Uterus (tissue), 3 donors: ENCODE measurements at regions not wholly inside any gene's neighbourhood (a gene's known extent, or its start where the extent isn't known, plus 50 kb on each side); places are given as distances from the start of the nearest gene placed in this dataset.

Source experiments
- DNase-seq, 2 donors: peaks; one replicate each; pipeline ENCODE4 v3.0.0-alpha.2; 2019 to 2020
- H3K27ac ChIP-seq, 2 donors: fragments of 200-600 bp; sonication (generic); 1 replicate in 1 of 2; 2 replicates in 1 of 2; pipeline ENCODE4 v1.5.1; 2016 to 2018
- H3K27me3 ChIP-seq, 2 donors: fragments of 200-600 bp; sonication (generic); one replicate each; pipeline ENCODE4 v1.5.1; 2018 to 2019; ENCODE audit warnings: control low read depth in 1 of 2
- H3K36me3 ChIP-seq, 2 donors: fragments of 200-600 bp; sonication (generic); one replicate each; pipeline ENCODE4 v1.5.1; 2019; ENCODE audit warnings: control low read depth in 1 of 2
- H3K4me1 ChIP-seq, 2 donors: fragments of 200-600 bp; sonication (generic); one replicate each; pipeline ENCODE4 v1.5.1; 2018 to 2019; ENCODE audit warnings: control low read depth in 1 of 2
- H3K4me3 ChIP-seq, 2 donors: fragments of 200-600 bp; sonication (generic); 1 replicate in 1 of 2; 2 replicates in 1 of 2; pipeline ENCODE4 v1.5.1; 2018 to 2019; ENCODE audit warnings: mild to moderate bottlenecking in 1 of 2
- H3K9me3 ChIP-seq, 2 donors: fragments of 200-600 bp; sonication (generic); one replicate each; pipeline ENCODE4 v1.5.1; 2019; ENCODE audit warnings: control low read depth in 1 of 2
- CTCF ChIP-seq, 4 experiments: fragments of 200-600 bp in 2 of 4; fragments of 450-650 bp in 2 of 4; sonication (generic) in 2 of 4; IDR thresholded peaks; one replicate each; pipeline ENCODE4 v1.5.1; 2016 to 2019; ENCODE audit warnings: antibody characterized with exemption in 4 of 4, mild to moderate bottlenecking in 2 of 4, moderate library complexity in 1 of 4
- POLR2A ChIP-seq, 2 donors: fragments of 450-650 bp; IDR thresholded peaks; one replicate each; pipeline ENCODE4 v1.6.1; 2016; ENCODE audit warnings: antibody characterized with exemption in 2 of 2, mild to moderate bottlenecking in 1 of 2, moderate library complexity in 1 of 2
- intact Hi-C: fragments of 100-400 bp; cut with DNase I; formaldehyde crosslinking; loops from one replicate; pipeline ENCODE4 v1.15.1; 2023; ENCODE audit warnings: low total_unique reads
- donor health status: DM: yes; HTN: yes; CAD: no.

- Histone ChIP-seq H3K36me3 (no peaks in the 10 kb centered on the region), H3K9me3 (no peaks in the 10 kb centered on the region), H3K27ac (no peak overlapping the region), H3K4me3 (no peak overlapping the region), H3K4me1 (no peaks in the 10 kb centered on the region), H3K27me3 (no peaks in the 10 kb centered on the region)
- intact Hi-C loops: no loop called here
- TF ChIP-seq POLR2A (IDR thresholded peaks at IDR 0.05) (no peak), CTCF (IDR thresholded peaks at IDR 0.05) (no peak)
- DNase-seq: no peak
These were observed 622.5 kb downstream of the PLA2G4A start for GRCh38 chr1:187451238-187451637.

DNA sequence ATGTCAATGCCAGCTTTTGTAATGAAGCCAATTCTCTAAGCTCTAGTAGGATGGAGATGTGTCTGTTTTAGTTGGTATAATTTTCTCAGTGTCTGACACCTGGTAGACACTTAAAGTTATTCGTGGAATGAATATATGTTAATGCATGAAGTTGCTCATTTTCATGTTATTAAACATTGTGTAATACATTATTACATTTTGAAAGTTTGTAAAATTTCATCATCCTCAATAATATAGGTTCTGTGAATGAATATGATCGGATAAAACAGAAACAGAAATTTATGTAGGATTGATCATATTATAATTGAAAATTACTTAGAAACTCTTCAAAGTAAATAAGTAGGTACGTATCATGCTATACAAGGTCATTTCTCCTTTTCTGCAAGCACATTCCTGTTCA lies 625.3 kb downstream of the PLA2G4A start:
- Histone ChIP-seq H3K9me3 (no peaks in the 10 kb centered on the region), H3K4me1 (no peaks in the 10 kb centered on the region), H3K27me3 (no peaks in the 10 kb centered on the region), H3K4me3 (no peak overlapping the region), H3K36me3 (no peaks in the 10 kb centered on the region), H3K27ac (no peak overlapping the region)
- DNase-seq: no peak
- intact Hi-C loops: no loop called here
- TF ChIP-seq CTCF (IDR thresholded peaks at IDR 0.05) (no peak), POLR2A (IDR thresholded peaks at IDR 0.05) (no peak)

DNA sequence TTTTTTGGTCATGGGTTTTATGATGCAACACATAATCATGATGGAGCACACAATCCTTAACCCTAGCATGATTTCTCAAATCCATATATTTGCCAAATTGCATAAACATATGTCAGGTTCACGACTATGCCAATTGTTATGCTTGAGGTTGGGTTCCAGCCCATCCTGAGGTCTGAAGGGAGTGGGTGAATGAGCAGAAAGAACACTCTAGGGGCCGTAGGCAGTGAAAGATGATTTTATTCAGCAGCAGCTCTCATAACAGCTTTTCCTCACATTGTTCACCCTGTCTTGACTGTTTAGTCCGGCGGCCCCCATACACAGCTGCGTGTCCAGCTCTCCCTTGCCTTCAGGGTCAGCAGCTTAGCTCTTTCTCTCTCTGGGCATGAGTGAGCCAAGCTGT lies 627.7 kb downstream of the PLA2G4A start:
- no peaks in the 10 kb centered on the region for H3K36me3 ChIP-seq
- H3K4me1 ChIP-seq: no peaks in the 10 kb centered on the region
- H3K27ac ChIP-seq: no peak overlapping the region
- no peaks in the 10 kb centered on the region for H3K27me3 ChIP-seq
- no peaks in the 10 kb centered on the region for H3K9me3 ChIP-seq
- intact Hi-C loops: no loop called here
- DNase-seq: no peak
- TF ChIP-seq CTCF (IDR thresholded peaks at IDR 0.05) (no peak), POLR2A (IDR thresholded peaks at IDR 0.05) (no peak)
- H3K4me3 ChIP-seq: no peak overlapping the region

GRCh38 chr1:187460093-187460492 lies 631.3 kb downstream of the PLA2G4A start:
- Histone ChIP-seq H3K36me3 (no peaks in the 10 kb centered on the region), H3K4me3 (no peak overlapping the region), H3K9me3 (no peaks in the 10 kb centered on the region), H3K27ac (no peak overlapping the region), H3K27me3 (no peaks in the 10 kb centered on the region), H3K4me1 (no peaks in the 10 kb centered on the region)
- no peak for DNase-seq
- intact Hi-C loops: no loop called here
- TF ChIP-seq POLR2A (IDR thresholded peaks at IDR 0.05): no peak
- TF ChIP-seq CTCF (IDR thresholded peaks at IDR 0.05): no peak

DNA sequence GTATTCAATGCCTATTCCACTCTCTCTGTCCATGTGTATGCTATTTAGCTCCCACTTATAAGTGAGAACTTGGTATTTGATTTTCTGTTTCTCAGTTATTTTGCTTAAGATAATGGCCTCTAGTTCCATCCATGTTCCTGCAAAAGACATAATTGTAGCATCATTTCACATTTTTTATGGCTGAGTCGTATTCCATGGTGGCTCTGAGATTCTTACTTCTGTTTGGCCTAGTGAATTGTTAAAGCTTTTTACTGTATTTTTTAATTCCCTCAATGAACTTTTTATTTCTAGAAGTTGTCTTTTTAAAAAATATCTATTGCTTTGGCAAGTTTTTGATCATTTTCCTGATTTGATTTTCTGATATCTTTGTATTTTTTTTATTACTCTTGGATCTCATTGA lies 635.6 kb downstream of the PLA2G4A start:
- intact Hi-C loops: no loop called here
- H3K27me3 ChIP-seq: no peaks in the 10 kb centered on the region

More for the DNA sequence above, 635.6 kb downstream of the PLA2G4A start:
- DNase-seq: no peak
- Histone ChIP-seq H3K4me3 (no peak overlapping the region), H3K27ac (no peak overlapping the region), H3K9me3 (no peaks in the 10 kb centered on the region), H3K36me3 (no peaks in the 10 kb centered on the region), H3K4me1 (no peaks in the 10 kb centered on the region)
- no peak for TF ChIP-seq POLR2A (IDR thresholded peaks at IDR 0.05)
- TF ChIP-seq CTCF (IDR thresholded peaks at IDR 0.05): no peak
